Mucosa of descending colon (tissue), 3 donors: ENCODE measurements at regions not wholly inside any gene's neighbourhood (a gene's known extent, or its start where the extent isn't known, plus 50 kb on each side); places are given as distances from the start of the nearest gene placed in this dataset.

ENCODE experiments used
- ATAC-seq: fragments of 200-7000 bp; cut with Tn5 transposase; one replicate; pipeline ENCODE4 v1.9.1; 2020; ENCODE audit warnings: mild to moderate bottlenecking, moderate library complexity
- DNase-seq, 3 donors: peaks; one replicate each; pipeline ENCODE4 v3.0.0-alpha.2; 2020
- H3K36me3 ChIP-seq: fragments of 200-600 bp; one replicate; pipeline ENCODE4 v1.8.0; 2021; ENCODE audit warnings: low read depth, mild to moderate bottlenecking
- H3K4me1 ChIP-seq: fragments of 200-600 bp; one replicate; pipeline ENCODE4 v1.8.0; 2021; ENCODE audit warnings: low read depth, mild to moderate bottlenecking
- H3K4me3 ChIP-seq: fragments of 200-600 bp; one replicate; pipeline ENCODE4 v1.8.0; 2021; ENCODE audit warnings: mild to moderate bottlenecking
- H3K9me3 ChIP-seq: fragments of 200-600 bp; one replicate; pipeline ENCODE4 v1.8.0; 2021; ENCODE audit warnings: mild to moderate bottlenecking
- intact Hi-C, 2 donors: fragments of 100-400 bp; cut with DNase I in 1 of 2; cut with micrococcal nuclease in 1 of 2; formaldehyde crosslinking; loops; one replicate each; pipeline versions ENCODE4 v1.11.0 to v1.11.1; 2022; cut with DNase I, micrococcal nuclease
- TF ChIP-seq, protein P1 (sequence below): fragments of 200-600 bp; IDR thresholded peaks from one replicate; pipeline ENCODE4 v1.8.0; 2022; ENCODE audit warnings: antibody characterized with exemption, mild to moderate bottlenecking
- donor health status: DM: no; HTN: no; CAD: no; lungs with moderate emphysema.
- donor health status: DM: no; HTN: no; CAD: no.
- donor health status: DM: no; HTN: yes; CAD: no.

DNA sequence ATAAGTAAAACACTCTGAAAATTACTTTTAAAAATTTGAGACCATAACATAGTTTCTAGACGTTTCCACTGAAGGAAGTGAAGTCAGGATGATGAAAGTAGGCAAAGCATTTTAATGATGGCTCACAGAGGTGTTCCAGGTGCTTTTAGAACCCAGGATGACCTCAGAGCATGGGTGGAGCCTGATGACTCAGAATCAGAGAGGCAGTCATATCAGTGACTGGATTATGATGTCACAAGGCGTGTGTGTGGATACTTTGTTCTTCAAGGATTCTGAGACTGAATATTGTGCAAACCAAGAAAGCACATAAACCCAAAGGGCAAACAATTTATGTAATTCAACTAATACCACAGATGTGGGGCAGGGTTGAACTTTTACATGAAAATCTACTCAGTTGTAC, 200.2 kb upstream of the FOXN2 start:
- Histone ChIP-seq H3K36me3 (no peaks in the 10 kb centered on the region), H3K4me3 (no peak overlapping the region), H3K9me3 (no peaks in the 10 kb centered on the region), H3K4me1 (peaks cover 7% of the 10 kb centered on the region)
- intact Hi-C loops = no loop called here
- ATAC-seq = peak; percentile 61
- peak in 1 of 3 donors; percentile 50 for DNase-seq
- TF ChIP-seq, protein P1, sequence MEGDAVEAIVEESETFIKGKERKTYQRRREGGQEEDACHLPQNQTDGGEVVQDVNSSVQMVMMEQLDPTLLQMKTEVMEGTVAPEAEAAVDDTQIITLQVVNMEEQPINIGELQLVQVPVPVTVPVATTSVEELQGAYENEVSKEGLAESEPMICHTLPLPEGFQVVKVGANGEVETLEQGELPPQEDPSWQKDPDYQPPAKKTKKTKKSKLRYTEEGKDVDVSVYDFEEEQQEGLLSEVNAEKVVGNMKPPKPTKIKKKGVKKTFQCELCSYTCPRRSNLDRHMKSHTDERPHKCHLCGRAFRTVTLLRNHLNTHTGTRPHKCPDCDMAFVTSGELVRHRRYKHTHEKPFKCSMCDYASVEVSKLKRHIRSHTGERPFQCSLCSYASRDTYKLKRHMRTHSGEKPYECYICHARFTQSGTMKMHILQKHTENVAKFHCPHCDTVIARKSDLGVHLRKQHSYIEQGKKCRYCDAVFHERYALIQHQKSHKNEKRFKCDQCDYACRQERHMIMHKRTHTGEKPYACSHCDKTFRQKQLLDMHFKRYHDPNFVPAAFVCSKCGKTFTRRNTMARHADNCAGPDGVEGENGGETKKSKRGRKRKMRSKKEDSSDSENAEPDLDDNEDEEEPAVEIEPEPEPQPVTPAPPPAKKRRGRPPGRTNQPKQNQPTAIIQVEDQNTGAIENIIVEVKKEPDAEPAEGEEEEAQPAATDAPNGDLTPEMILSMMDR = no peak

DNA sequence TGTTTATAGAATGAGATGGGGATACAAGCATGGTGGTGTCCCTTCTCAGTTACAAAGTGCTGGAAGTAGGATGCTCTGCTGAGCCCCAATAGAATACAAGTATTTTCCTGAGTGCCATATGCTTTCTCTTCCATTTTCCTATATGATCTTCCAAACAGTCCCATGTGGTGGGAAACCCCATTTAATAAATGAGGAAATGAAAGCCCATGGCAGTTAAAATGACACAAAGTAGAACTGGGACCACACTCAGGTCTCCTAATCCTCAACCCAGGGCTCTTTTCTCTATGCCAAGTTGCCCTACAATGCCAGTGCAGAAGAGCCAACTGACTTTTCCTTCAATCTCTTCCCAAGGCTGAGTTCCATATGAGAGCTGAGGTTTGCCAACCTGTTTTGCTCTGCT, 198.0 kb upstream of the FOXN2 start:
- intact Hi-C loops = no loop called here
- no peaks in the 10 kb centered on the region for H3K4me1 ChIP-seq
- no peaks in the 10 kb centered on the region for H3K36me3 ChIP-seq
- no peaks in the 10 kb centered on the region for H3K9me3 ChIP-seq
- no peak overlapping the region for H3K4me3 ChIP-seq
- TF ChIP-seq, protein P1 = no peak
- DNase-seq (no peak), ATAC-seq (no peak)

DNA sequence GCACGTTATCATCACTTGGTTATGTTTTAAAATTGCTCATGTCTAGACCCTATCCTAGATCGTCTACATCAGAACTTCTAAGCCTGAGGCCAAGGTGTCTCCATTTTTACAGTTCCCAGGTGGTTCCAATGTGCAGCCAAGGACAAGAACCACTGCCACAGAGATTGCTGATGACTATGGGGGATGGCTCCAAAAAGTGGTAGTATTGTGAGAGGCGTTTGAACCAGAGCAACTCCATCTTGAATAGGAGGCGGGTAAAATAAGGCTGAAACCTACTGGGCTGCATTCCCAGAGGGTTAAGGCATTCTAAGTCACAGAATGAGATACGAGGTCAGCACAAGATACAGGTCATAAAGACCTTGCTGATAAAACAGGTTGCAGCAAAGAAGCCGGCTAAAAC, 195.6 kb upstream of the FOXN2 start:
- no peak for ATAC-seq
- H3K4me3 ChIP-seq = no peak overlapping the region
- no peak for DNase-seq
- no peaks in the 10 kb centered on the region for H3K9me3 ChIP-seq
- no peaks in the 10 kb centered on the region for H3K36me3 ChIP-seq
- TF ChIP-seq, protein P1 = no peak
- intact Hi-C loops = no loop called here
- H3K4me1 ChIP-seq = no peaks in the 10 kb centered on the region

DNA sequence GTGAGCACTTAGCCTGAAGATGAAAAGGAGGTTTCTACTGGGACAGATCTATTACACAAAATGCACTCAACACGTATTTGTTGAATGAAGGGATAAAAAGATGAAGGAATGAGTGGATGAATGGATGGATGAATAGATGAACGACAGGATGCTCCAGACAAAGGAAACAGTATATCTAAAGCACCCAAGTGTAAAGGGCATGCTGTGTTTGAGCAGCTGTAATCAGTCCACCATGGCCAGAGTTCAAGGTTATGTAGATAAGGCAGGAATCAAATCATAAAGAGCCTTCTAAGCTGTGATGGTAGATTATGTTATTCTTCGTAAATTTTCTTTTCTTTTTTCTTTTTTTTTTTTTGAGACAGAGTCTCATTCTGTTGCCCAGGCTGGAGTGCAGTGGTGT, 194.4 kb upstream of the FOXN2 start:
- no peak overlapping the region for H3K4me3 ChIP-seq
- intact Hi-C loops = no loop called here
- no peaks in the 10 kb centered on the region for H3K36me3 ChIP-seq
- H3K4me1 ChIP-seq = no peaks in the 10 kb centered on the region
- H3K9me3 ChIP-seq = no peaks in the 10 kb centered on the region
- DNase-seq (no peak), ATAC-seq (no peak)
- TF ChIP-seq, protein P1 = no peak

DNA sequence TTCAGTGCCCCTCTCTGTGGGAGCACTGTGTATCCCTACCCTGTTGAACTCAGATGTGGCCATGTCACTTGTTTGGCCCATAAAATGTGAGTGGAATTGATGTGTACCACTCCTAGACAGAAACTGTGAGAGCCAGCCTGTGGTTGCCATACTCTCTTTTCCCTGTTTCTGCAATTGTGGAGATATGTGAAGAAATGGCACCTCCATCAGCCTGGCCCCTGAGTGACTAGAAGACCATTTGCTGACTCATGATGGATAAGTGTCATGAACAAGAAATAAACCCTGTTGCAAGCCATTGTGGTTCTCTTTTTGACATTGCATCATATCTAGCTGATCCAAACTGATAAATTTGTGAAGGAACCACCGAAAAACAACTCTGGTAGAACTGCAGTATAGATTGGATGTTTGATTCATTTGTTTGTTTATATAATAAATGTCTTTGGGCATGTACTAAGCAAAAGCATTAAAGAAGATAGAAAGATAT, 193.7 kb upstream of the FOXN2 start:
- ATAC-seq (no peak), DNase-seq (no peak)
- H3K4me1 ChIP-seq = no peaks in the 10 kb centered on the region
- intact Hi-C loops = no loop called here
- H3K9me3 ChIP-seq = no peaks in the 10 kb centered on the region
- TF ChIP-seq, protein P1 = no peak
- no peak overlapping the region for H3K4me3 ChIP-seq
- H3K36me3 ChIP-seq = no peaks in the 10 kb centered on the region

DNA sequence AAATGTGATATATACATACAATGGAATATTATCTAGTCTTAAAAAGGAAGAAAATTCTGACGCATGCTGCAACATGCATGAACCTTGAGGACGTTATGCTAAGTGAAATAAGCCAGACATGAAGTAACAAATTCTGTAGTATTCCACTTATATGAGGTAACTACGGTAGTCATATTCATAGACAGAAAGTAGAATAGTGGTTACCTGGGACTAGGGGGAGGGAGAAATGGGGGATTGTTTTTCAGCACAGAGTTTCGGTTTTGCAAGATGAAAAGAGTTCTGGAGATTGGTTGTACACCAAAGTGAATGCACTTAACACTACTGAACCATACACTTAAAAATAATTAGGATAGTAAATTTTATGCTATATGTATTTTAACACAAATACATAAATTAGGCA, 192.3 kb upstream of the FOXN2 start:
- no peaks in the 10 kb centered on the region for H3K36me3 ChIP-seq
- no peak overlapping the region for H3K4me3 ChIP-seq
- intact Hi-C loops = no loop called here
- no peak for ATAC-seq
- DNase-seq = no peak
- TF ChIP-seq, protein P1 = no peak
- no peaks in the 10 kb centered on the region for H3K4me1 ChIP-seq
- H3K9me3 ChIP-seq = no peaks in the 10 kb centered on the region
